IPS DF 4.7 (cell line): ENCODE measurements at regions not wholly inside any gene's neighbourhood (a gene's known extent, or its start where the extent isn't known, plus 50 kb on each side); places are given as distances from the start of the nearest gene placed in this dataset.
"Not testable (repeated sequence)": the region's sequence is repeated elsewhere in the genome, so short reads cannot be mapped to it uniquely, and the experiment has no call there.

Experiments used
- DNase-seq: peaks from one replicate; pipeline ENCODE4 v3.0.0-alpha.2; 2013; ENCODE audit warnings: low spot score; ENCODE audit errors: extremely low read depth

- DNase-seq, result no peak
These were observed 230.2 kb downstream of the VRK1 start for GRCh38 chr14:97027256-97027999.

- no peak for DNase-seq
These were observed 231.2 kb downstream of the VRK1 start for GRCh38 chr14:97028382-97028781.

- DNase-seq, result no peak
These were observed 232.6 kb downstream of the VRK1 start for GRCh38 chr14:97029800-97030199.

DNA sequence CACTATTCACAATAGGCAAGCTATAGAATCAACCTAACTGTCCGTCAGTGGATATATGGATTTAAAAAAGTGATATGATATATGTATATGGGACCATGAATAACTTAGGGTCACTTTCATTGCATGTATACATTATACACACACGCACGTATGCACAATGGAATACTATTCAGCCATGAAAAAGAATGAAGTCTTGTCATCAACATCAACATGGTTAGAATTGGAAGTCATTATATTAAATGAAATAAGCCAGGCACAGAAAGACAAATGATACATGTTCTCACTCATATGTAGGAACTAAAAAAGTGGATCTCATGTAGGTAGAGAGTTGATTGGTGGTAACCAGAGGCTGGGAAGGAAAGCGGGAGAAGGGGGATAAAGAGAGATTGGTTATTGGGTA is 234.3 kb downstream of the VRK1 start:
- DNase-seq, result no peak

- DNase-seq, result no peak
These were observed 236.4 kb downstream of the VRK1 start for GRCh38 chr14:97033556-97034081.

GRCh38 chr14:97036086-97036852 is 239.1 kb downstream of the VRK1 start:
- DNase-seq, result no peak

DNA sequence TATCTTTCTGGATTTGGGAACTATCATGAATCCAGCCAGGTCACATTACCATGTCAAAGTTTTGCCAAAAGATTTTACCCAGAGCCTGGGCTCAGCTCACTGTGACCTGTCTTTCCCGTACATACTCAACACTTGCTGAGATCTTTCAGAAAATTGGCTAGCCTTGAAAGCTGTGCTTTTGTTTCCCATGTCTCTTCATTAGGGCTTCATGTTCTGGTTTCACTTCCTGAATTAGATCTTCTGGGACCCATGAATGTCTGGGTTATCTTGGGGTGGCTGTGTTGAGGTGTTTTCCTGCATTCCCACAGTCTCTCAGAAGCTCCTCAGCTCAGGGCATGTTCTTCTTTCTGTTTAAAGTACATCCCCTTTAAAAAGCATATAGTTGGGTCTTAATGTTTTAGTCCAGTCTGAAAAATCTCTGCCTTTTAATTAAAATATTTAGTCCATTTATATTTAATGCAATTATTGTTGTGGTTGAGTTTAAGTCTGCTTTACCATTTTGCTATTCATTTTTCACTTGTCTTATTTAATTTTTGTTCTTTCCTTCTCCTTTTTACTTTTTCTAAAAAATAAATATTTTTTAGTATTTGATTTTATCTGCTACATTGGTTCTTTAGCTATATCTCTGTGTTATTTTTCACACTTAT is 242.7 kb downstream of the VRK1 start:
- no peak for DNase-seq

- DNase-seq, result no peak
These were observed 249.8 kb downstream of the VRK1 start for GRCh38 chr14:97046967-97047366.

DNA sequence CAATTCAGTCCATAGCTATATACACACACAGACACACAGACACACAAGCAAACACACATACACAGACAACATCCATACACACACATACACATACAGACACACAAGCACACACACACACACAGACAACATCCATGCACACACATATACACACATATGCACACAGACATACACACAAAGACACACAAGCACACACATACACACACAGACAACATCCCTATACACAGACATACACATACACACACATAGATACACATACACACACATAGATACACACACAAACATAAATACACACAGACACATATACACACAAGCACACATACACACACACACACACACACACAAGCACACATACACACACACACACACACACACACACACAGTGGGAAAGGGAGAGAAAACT is 254.8 kb downstream of the VRK1 start:
- DNase-seq, result no peak

GRCh38 chr14:97053941-97054340 is 256.8 kb downstream of the VRK1 start:
- DNase-seq, result no peak

- DNase-seq, result no peak
These were observed 258.2 kb downstream of the VRK1 start for GRCh38 chr14:97055355-97055754.

DNA sequence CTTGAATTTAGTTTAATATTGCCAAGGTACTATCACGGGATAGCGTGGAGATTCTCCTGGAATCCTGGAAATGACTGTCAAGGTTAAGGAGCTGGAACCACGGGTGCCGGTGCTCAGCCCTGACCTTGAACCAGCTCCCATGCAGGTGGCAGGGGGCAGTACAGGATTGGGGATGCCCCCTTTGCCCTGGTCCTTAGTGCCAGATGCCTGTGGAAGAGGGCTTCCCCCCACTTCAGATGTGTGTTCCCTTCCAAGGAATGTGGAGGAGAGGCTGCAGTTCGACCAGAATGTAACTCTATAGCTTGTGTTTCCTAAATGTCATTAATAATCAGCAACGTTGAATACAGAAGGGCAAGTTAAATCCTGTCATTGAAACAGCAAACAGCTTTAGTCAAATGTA is 258.9 kb downstream of the VRK1 start:
- no peak for DNase-seq

DNA sequence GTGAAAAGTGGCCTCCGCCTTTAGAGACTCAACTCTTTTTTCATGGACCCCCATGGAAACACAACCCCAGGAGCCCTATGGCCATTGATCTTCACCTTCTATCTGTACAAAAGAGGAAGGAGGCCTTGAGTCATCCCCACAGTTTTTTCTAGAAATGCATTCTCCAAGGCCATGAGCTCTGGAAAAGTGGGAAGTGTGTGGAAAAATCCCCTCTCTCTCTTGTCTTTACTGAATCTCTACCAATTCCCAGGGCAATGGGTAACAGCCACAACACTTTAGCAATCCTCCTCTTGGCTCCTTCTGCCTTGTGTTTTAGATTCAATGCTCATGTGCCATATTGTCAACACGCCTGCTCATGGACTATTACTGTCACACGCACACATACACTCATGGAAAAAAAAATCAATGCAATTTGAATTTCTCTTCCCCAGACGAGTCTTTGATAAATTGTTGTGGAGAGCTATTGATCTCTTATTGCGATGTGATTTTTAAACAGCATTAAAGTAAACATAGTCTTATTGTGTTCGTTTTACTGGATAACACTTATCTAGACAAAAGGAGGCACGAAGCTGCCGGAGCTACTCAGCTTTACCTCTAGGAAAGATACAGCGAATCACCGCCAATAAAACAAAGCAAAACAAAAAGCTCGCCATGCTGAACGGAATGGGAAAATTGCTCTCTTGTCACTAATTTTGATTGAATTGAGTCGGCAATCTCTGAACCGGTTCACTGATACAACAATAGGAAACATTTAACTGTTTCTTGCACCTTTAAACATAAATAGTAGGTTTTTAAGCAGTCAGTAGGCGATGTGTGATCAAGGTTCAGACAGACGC is 260.3 kb downstream of the VRK1 start:
- DNase-seq, result no peak

- DNase-seq, result no peak
These were observed 260.9 kb downstream of the VRK1 start for GRCh38 chr14:97058074-97058467.

- DNase-seq, result no peak
These were observed 261.4 kb downstream of the VRK1 start for GRCh38 chr14:97058589-97058988.

DNA sequence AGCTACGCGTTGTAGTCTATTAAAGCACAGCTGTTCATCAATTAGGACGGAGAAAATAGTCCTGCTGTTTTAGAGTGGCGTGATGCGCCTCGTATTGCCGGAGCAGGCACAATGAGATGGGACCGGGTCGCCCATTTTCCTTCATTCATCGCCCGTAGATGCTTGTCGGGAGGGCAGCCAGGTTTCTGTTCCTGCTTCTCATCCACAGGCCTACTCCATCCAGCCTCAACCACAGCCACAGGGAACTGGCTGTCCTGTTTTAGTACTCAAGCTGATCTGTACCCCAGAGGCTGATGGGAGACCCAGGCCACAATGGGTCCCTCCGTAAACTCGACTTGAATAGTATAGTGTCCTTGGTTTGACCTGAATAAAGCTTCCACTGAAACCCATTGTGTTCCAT is 264.0 kb downstream of the VRK1 start:
- no peak for DNase-seq

GRCh38 chr14:97061714-97062113 is 264.5 kb downstream of the VRK1 start:
- DNase-seq, result no peak

GRCh38 chr14:97065305-97066067 is 268.3 kb downstream of the VRK1 start:
- DNase-seq, result no peak

DNA sequence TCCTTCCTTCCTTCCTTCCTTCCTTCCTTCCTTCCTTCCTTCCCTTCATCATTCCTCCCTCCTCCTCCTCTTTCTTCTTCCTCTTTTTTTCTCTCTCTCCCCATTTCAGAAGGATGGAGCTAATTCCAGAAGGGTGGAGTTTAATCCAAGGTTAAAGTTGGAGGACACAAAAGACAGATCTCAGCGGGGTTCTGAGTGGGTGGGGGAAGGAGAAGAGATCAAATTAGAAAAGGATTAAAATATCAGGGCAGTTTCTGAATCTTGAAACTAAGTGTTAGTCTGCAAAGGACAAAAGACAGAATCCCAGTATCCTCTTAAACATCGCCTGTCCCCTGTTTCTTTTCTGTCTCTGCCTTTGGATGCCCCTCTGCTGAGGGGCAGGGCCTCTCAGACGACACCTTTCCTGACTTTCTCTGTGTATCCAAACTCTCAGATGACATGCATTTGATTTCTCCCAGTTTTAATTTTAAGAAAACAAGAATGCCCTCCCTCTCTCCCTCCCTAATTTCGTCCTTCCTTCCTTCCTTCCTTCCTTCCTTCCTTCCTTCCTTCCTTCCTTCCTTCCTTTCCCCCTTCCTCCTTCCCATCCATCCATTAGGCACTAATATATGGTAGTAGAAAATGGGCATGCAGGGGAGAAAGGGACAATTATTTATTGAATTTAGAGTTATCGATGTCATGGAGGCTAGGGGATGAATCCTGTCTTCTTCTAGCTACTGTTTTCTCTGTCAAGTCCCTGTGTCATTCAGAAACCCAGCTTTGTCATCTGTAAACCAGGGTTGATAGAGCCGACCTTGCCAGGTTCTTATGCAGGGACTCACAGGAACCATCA is 269.1 kb downstream of the VRK1 start:
- DNase-seq, result no peak

GRCh38 chr14:97068293-97068692 is 271.1 kb downstream of the VRK1 start:
- DNase-seq, result not testable (repeated sequence)
